DMS53 treated with DMSO at 0.1 percent for 48 hours (cell line): ENCODE measurements at regions not wholly inside any gene's neighbourhood (a gene's known extent, or its start where the extent isn't known, plus 50 kb on each side); places are given as distances from the start of the nearest gene placed in this dataset.
A peak's percentile ranks its signal among the peaks of the same experiment; 100 is the strongest.

Source experiments
- DNase-seq: peaks from one replicate; lab custom pipeline; 2025; ENCODE audit not compliant: unreplicated experiment; lab: John Stamatoyannopoulos, UW

- no peak for DNase-seq
Observed at GRCh38 chr4:182093935-182094334, 149.3 kb upstream of the TENM3 start.

- no peak for DNase-seq
Observed at GRCh38 chr4:182101618-182102017, 141.6 kb upstream of the TENM3 start.

GRCh38 chr4:182102576-182102975 lies 140.6 kb upstream of the TENM3 start:
- DNase-seq: no peak

GRCh38 chr4:182103614-182104319 lies 139.4 kb upstream of the TENM3 start:
- peak; percentile 30 for DNase-seq

- DNase-seq: no peak
Observed at GRCh38 chr4:182105416-182105815, 137.8 kb upstream of the TENM3 start.

- no peak for DNase-seq
Observed at GRCh38 chr4:182107931-182108330, 135.3 kb upstream of the TENM3 start.

GRCh38 chr4:182111586-182111985 lies 131.6 kb upstream of the TENM3 start:
- no peak for DNase-seq

- DNase-seq: no peak
Observed at GRCh38 chr4:182113779-182114178, 129.4 kb upstream of the TENM3 start.

GRCh38 chr4:182124359-182124758 lies 118.8 kb upstream of the TENM3 start:
- no peak for DNase-seq

GRCh38 chr4:182126096-182126495 lies 117.1 kb upstream of the TENM3 start:
- no peak for DNase-seq

GRCh38 chr4:182126603-182127002 lies 116.6 kb upstream of the TENM3 start:
- DNase-seq: no peak

GRCh38 chr4:182133033-182133432 lies 110.2 kb upstream of the TENM3 start:
- DNase-seq: no peak

- no peak for DNase-seq
Observed at GRCh38 chr4:182134261-182134660, 108.9 kb upstream of the TENM3 start.

- DNase-seq: no peak
Observed at GRCh38 chr4:182136201-182136600, 107.0 kb upstream of the TENM3 start.

- no peak for DNase-seq
Observed at GRCh38 chr4:182137343-182137742, 105.9 kb upstream of the TENM3 start.

GRCh38 chr4:182139491-182139890 lies 103.7 kb upstream of the TENM3 start:
- DNase-seq: no peak

- no peak for DNase-seq
Observed at GRCh38 chr4:182140547-182140946, 102.7 kb upstream of the TENM3 start.

GRCh38 chr4:182141061-182141460 lies 102.1 kb upstream of the TENM3 start:
- no peak for DNase-seq

GRCh38 chr4:182142176-182143085 lies 100.8 kb upstream of the TENM3 start:
- no peak for DNase-seq

GRCh38 chr4:182143086-182143821 lies 99.9 kb upstream of the TENM3 start:
- DNase-seq: peak; percentile 20

- peak; percentile 64 for DNase-seq
Observed at GRCh38 chr4:182143822-182144625, 99.2 kb upstream of the TENM3 start.
